Neural cell (in vitro differentiated cells): ENCODE measurements at regions not wholly inside any gene's neighbourhood (a gene's known extent, or its start where the extent isn't known, plus 50 kb on each side); places are given as distances from the start of the nearest gene placed in this dataset.

Experiments
- EZH2 ChIP-seq: fragments of 200-600, 300-800 bp; shearing (Covaris generic), sonication (generic); IDR thresholded peaks from 2 replicates; pipeline ENCODE4 v1.6.1; 2014; ENCODE audit warnings: antibody characterized with exemption, low read length, borderline replicate concordance, mild to moderate bottlenecking; ENCODE audit not compliant: insufficient read depth, poor library complexity, severe bottlenecking
- MXI1 ChIP-seq: fragments of 450-650 bp; conservative IDR thresholded peaks from 2 replicates; pipeline ENCODE4 v1.6.1; 2014; ENCODE audit warnings: antibody characterized with exemption, mild to moderate bottlenecking; ENCODE audit not compliant: poor library complexity, severe bottlenecking
- POLR2AphosphoS5 ChIP-seq: IDR thresholded peaks from 2 replicates; pipeline ENCODE4 v1.6.1; 2012
- TAF1 ChIP-seq: IDR thresholded peaks from 2 replicates; pipeline ENCODE4 v1.6.1; 2012; ENCODE audit warnings: low read depth
- TF ChIP-seq, protein P1 (sequence below): fragments of 450-650 bp; IDR thresholded peaks from 2 replicates; pipeline ENCODE4 v1.5.1; 2014; ENCODE audit warnings: antibody characterized with exemption, mild to moderate bottlenecking, moderate library complexity; ENCODE audit not compliant: poor library complexity, severe bottlenecking
- TF ChIP-seq, protein P2 (sequence below): IDR thresholded peaks from 2 replicates; pipeline ENCODE4 v1.6.1; 2012; ENCODE audit warnings: borderline replicate concordance

DNA sequence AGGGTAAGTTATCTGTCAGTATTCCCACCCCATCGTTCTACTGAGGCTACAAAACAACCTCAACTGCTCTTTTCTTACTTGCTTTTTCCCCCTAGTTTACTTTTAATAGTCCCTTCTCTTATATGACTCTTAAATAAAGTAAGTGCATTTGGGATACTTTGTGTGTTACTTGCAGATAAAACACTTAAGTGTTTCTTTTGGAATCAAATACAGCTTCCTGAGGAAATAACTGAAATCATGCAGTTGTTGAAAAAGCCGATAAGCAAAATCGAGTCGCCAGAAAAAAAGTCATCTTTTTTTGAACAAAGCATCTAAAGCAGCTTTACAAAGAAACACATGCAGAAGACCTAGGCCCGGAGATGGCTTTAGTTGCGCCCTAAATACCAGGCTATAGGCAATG, 53.5 kb upstream of the EPB41L4A start:
- TF ChIP-seq, protein P1, sequence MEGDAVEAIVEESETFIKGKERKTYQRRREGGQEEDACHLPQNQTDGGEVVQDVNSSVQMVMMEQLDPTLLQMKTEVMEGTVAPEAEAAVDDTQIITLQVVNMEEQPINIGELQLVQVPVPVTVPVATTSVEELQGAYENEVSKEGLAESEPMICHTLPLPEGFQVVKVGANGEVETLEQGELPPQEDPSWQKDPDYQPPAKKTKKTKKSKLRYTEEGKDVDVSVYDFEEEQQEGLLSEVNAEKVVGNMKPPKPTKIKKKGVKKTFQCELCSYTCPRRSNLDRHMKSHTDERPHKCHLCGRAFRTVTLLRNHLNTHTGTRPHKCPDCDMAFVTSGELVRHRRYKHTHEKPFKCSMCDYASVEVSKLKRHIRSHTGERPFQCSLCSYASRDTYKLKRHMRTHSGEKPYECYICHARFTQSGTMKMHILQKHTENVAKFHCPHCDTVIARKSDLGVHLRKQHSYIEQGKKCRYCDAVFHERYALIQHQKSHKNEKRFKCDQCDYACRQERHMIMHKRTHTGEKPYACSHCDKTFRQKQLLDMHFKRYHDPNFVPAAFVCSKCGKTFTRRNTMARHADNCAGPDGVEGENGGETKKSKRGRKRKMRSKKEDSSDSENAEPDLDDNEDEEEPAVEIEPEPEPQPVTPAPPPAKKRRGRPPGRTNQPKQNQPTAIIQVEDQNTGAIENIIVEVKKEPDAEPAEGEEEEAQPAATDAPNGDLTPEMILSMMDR, result no peak
- TF ChIP-seq, protein P2, sequence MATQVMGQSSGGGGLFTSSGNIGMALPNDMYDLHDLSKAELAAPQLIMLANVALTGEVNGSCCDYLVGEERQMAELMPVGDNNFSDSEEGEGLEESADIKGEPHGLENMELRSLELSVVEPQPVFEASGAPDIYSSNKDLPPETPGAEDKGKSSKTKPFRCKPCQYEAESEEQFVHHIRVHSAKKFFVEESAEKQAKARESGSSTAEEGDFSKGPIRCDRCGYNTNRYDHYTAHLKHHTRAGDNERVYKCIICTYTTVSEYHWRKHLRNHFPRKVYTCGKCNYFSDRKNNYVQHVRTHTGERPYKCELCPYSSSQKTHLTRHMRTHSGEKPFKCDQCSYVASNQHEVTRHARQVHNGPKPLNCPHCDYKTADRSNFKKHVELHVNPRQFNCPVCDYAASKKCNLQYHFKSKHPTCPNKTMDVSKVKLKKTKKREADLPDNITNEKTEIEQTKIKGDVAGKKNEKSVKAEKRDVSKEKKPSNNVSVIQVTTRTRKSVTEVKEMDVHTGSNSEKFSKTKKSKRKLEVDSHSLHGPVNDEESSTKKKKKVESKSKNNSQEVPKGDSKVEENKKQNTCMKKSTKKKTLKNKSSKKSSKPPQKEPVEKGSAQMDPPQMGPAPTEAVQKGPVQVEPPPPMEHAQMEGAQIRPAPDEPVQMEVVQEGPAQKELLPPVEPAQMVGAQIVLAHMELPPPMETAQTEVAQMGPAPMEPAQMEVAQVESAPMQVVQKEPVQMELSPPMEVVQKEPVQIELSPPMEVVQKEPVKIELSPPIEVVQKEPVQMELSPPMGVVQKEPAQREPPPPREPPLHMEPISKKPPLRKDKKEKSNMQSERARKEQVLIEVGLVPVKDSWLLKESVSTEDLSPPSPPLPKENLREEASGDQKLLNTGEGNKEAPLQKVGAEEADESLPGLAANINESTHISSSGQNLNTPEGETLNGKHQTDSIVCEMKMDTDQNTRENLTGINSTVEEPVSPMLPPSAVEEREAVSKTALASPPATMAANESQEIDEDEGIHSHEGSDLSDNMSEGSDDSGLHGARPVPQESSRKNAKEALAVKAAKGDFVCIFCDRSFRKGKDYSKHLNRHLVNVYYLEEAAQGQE, result no peak
- no peak for TF ChIP-seq MXI1
- no peak for TF ChIP-seq EZH2
- no peak for TF ChIP-seq POLR2AphosphoS5
- no peak for TF ChIP-seq TAF1
